HG02759 (cell line): ENCODE measurements at regions not wholly inside any gene's neighbourhood (a gene's known extent, or its start where the extent isn't known, plus 50 kb on each side); places are given as distances from the start of the nearest gene placed in this dataset.

Source experiments
- ATAC-seq: cut with Tn5 transposase; IDR thresholded peaks from one replicate; pipeline ENCODE4 v1.9.1; 2021; ENCODE audit warnings: mild to moderate bottlenecking, moderate library complexity; ENCODE audit not compliant: unreplicated experiment

GRCh38 chr5:109944461-109944860, 254.7 kb downstream of the MAN2A1 start:
- ATAC-seq, result no peak

- peak; percentile 77 for ATAC-seq
These were observed 255.5 kb downstream of the MAN2A1 start for GRCh38 chr5:109945097-109945678.

- no peak for ATAC-seq
These were observed 256.2 kb downstream of the MAN2A1 start for GRCh38 chr5:109945723-109946480.

- no peak for ATAC-seq
These were observed 256.9 kb downstream of the MAN2A1 start for GRCh38 chr5:109946610-109947009.

GRCh38 chr5:109947667-109948066, 257.9 kb downstream of the MAN2A1 start:
- ATAC-seq, result no peak

GRCh38 chr5:109950634-109951033, 260.9 kb downstream of the MAN2A1 start:
- ATAC-seq, result no peak

GRCh38 chr5:109951348-109951747, 261.6 kb downstream of the MAN2A1 start:
- no peak for ATAC-seq

- ATAC-seq, result no peak
These were observed 262.0 kb downstream of the MAN2A1 start for GRCh38 chr5:109951758-109952157.

- ATAC-seq, result no peak
These were observed 264.0 kb downstream of the MAN2A1 start for GRCh38 chr5:109953761-109954160.

GRCh38 chr5:109956884-109957283, 267.2 kb downstream of the MAN2A1 start:
- no peak for ATAC-seq

- ATAC-seq, result no peak
These were observed 268.4 kb downstream of the MAN2A1 start for GRCh38 chr5:109958082-109958481.

GRCh38 chr5:109959652-109960051, 269.9 kb downstream of the MAN2A1 start:
- ATAC-seq, result no peak

- ATAC-seq, result no peak
These were observed 272.0 kb downstream of the MAN2A1 start for GRCh38 chr5:109961751-109962150.

- ATAC-seq, result no peak
These were observed 273.3 kb downstream of the MAN2A1 start for GRCh38 chr5:109962882-109963603.

- ATAC-seq, result no peak
These were observed 274.4 kb downstream of the MAN2A1 start for GRCh38 chr5:109964136-109964535.

- ATAC-seq, result no peak
These were observed 275.9 kb downstream of the MAN2A1 start for GRCh38 chr5:109965634-109966033.

GRCh38 chr5:109971968-109972367, 282.2 kb downstream of the MAN2A1 start:
- ATAC-seq, result no peak

GRCh38 chr5:109981979-109982378, 292.3 kb downstream of the MAN2A1 start:
- ATAC-seq, result no peak

GRCh38 chr5:109982966-109983534, 293.3 kb downstream of the MAN2A1 start:
- no peak for ATAC-seq

- ATAC-seq, result no peak
These were observed 297.0 kb downstream of the MAN2A1 start for GRCh38 chr5:109986726-109987125.

GRCh38 chr5:109987355-109987754, 297.6 kb downstream of the MAN2A1 start:
- no peak for ATAC-seq

- no peak for ATAC-seq
These were observed 298.2 kb downstream of the MAN2A1 start for GRCh38 chr5:109987970-109988369.
